Breast epithelium (tissue), 4 donors: ENCODE measurements at regions not wholly inside any gene's neighbourhood (a gene's known extent, or its start where the extent isn't known, plus 50 kb on each side); places are given as distances from the start of the nearest gene placed in this dataset.

Experiments used
- DNase-seq, 2 donors: peaks; one replicate each; pipeline ENCODE4 v3.0.0-alpha.2; 2019; ENCODE audit warnings: low spot score in 2 of 2
- H3K27ac ChIP-seq, 2 donors: fragments of 200-600 bp; sonication (generic) in 1 of 2; one replicate each; pipeline ENCODE4 v1.5.1; 2016 to 2019; ENCODE audit warnings: mild to moderate bottlenecking in 1 of 2
- H3K27me3 ChIP-seq, 2 donors: fragments of 200-600 bp; sonication (generic) in 1 of 2; one replicate each; pipeline versions ENCODE4 v1.5.1 to v1.6.0; 2017 to 2019; ENCODE audit warnings: control low read depth in 1 of 2, mild to moderate bottlenecking in 1 of 2
- H3K36me3 ChIP-seq: fragments of 200-600 bp; one replicate; pipeline ENCODE4 v1.5.1; 2019
- H3K4me1 ChIP-seq, 2 donors: fragments of 200-600 bp; sonication (generic); one replicate each; pipeline ENCODE4 v1.5.1; 2016 to 2019; ENCODE audit warnings: control low read depth in 1 of 2
- H3K4me3 ChIP-seq, 3 donors: fragments of 200-600 bp; sonication (generic); 1 replicate in 2 of 3; 2 replicates in 1 of 3; pipeline ENCODE4 v1.5.1; 2016 to 2019; ENCODE audit warnings: mild to moderate bottlenecking in 3 of 3, moderate library complexity in 2 of 3
- H3K9me3 ChIP-seq, 2 donors: fragments of 200-600 bp; sonication (generic) in 1 of 2; one replicate each; pipeline ENCODE4 v1.5.1; 2016 to 2019; ENCODE audit warnings: control low read depth in 1 of 2
- POLR2A ChIP-seq: fragments of 450-650 bp; IDR thresholded peaks from one replicate; pipeline ENCODE4 v1.6.1; 2016; ENCODE audit warnings: antibody characterized with exemption, mild to moderate bottlenecking, moderate library complexity
- POLR2AphosphoS5 ChIP-seq, 3 donors: sonication (generic); formaldehyde crosslinking; IDR thresholded peaks; one replicate each; pipeline ENCODE4 v1.6.1; 2017; ENCODE audit warnings: antibody characterized with exemption in 3 of 3
- intact Hi-C: fragments of 100-400 bp; cut with DNase I; formaldehyde crosslinking; loops from one replicate; pipeline ENCODE4 v1.15.1; 2023; ENCODE audit warnings: low total_unique reads
- TF ChIP-seq, protein P1 (sequence below), 3 donors: fragments of 450-650 bp; IDR thresholded peaks; one replicate each; pipeline ENCODE4 v1.5.1; 2016 to 2017; ENCODE audit warnings: antibody characterized with exemption in 3 of 3, mild to moderate bottlenecking in 3 of 3, moderate library complexity in 3 of 3

DNA sequence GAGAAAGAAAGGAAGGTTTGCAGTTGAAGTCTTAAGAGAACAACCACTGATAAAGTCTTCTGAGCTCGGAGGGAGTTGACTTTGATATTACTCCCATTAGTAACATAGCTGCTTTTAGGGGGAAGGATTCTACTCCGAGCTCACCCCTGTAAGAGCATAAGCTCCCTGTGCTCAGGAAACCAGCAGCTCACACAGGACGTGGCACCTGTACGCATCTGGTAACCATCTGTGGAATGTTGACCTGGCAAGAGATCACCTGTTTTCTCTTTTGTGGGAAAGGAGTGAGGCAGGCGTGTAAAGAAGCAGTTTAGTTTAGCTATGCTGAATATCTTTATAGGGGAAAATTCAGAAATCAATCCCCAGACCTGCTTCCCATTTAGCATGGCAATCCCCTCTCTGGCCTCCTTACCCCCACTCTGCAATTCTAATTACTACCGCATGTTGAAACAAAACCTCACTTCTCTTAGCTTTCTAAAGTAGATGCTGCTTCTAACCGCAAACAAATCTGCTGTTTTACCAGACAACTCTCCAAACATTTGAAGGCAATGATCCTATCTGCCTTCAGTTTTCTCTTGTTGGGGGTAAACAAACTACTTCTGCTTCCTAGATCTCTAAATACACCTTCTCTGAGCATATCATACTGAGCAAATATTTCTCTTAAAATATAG lies 121.8 kb upstream of the KCNK1 start:
- H3K4me1 ChIP-seq: no peaks in the 10 kb centered on the region
- intact Hi-C loops: no loop called here
- H3K27me3 ChIP-seq: no peaks in the 10 kb centered on the region
- H3K27ac ChIP-seq: no peak overlapping the region
- H3K4me3 ChIP-seq: no peak overlapping the region
- H3K36me3 ChIP-seq: no peaks in the 10 kb centered on the region
- DNase-seq: no peak
- no peaks in the 10 kb centered on the region for H3K9me3 ChIP-seq
- TF ChIP-seq POLR2A: no peak
- TF ChIP-seq, protein P1, sequence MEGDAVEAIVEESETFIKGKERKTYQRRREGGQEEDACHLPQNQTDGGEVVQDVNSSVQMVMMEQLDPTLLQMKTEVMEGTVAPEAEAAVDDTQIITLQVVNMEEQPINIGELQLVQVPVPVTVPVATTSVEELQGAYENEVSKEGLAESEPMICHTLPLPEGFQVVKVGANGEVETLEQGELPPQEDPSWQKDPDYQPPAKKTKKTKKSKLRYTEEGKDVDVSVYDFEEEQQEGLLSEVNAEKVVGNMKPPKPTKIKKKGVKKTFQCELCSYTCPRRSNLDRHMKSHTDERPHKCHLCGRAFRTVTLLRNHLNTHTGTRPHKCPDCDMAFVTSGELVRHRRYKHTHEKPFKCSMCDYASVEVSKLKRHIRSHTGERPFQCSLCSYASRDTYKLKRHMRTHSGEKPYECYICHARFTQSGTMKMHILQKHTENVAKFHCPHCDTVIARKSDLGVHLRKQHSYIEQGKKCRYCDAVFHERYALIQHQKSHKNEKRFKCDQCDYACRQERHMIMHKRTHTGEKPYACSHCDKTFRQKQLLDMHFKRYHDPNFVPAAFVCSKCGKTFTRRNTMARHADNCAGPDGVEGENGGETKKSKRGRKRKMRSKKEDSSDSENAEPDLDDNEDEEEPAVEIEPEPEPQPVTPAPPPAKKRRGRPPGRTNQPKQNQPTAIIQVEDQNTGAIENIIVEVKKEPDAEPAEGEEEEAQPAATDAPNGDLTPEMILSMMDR (IDR thresholded peaks at IDR 0.05): no peak
- TF ChIP-seq POLR2AphosphoS5 (IDR thresholded peaks at IDR 0.05): no peak

DNA sequence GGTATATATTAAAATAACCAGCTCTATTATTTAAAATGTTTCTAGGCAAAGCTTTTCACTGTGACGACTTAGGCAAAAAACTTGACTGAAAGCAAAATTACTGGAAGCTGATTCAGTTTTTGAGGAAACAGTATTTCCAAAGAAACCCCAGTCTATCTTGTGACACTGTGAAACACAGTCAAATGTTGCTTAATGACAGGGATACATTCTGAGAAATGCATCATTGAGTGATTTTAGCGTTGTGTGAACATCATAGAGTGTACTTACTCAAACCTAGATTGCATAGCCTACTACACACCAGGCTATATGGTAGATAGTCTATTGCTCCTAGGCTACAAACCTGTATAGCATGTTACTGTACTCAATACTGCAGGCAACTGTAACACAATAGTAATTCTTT lies 116.9 kb upstream of the KCNK1 start:
- Histone ChIP-seq H3K4me3 (no peak overlapping the region), H3K4me1 (no peaks in the 10 kb centered on the region), H3K27ac (no peak overlapping the region), H3K9me3 (no peaks in the 10 kb centered on the region), H3K27me3 (peaks cover 0 to 4% of the 10 kb centered on the region in 2 donors), H3K36me3 (no peaks in the 10 kb centered on the region)
- intact Hi-C loops: no loop called here
- TF ChIP-seq POLR2A (no peak), POLR2AphosphoS5 (IDR thresholded peaks at IDR 0.05) (no peak)
- TF ChIP-seq, protein P1 (IDR thresholded peaks at IDR 0.05): no peak
- no peak for DNase-seq

DNA sequence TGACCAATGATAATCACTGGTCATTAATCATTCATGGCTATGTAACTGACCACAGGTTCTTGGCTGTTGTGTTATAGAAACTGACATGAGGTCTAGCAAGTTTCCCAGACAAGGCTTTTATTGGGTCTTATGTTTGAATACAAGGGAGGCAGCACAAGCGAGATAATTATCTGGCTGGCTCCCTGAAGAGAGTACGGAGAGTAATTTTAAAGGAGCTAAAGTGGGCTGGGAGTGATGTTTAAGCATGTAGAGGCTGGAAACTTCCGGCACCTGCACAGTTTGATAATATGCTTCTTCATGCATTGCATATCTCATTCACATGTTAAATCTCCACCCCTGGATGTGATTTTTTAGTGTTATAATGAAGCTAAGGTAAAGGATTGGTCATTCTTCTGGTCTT lies 116.2 kb upstream of the KCNK1 start:
- no peaks in the 10 kb centered on the region for H3K4me1 ChIP-seq
- intact Hi-C loops: no loop called here
- H3K27me3 ChIP-seq: peaks cover 0 to 4% of the 10 kb centered on the region in 2 donors
- H3K9me3 ChIP-seq: no peaks in the 10 kb centered on the region
- no peak for DNase-seq
- H3K27ac ChIP-seq: no peak overlapping the region
- no peaks in the 10 kb centered on the region for H3K36me3 ChIP-seq
- no peak overlapping the region for H3K4me3 ChIP-seq
- TF ChIP-seq POLR2AphosphoS5 (IDR thresholded peaks at IDR 0.05) (no peak), POLR2A (no peak)
- TF ChIP-seq, protein P1 (IDR thresholded peaks at IDR 0.05): no peak

DNA sequence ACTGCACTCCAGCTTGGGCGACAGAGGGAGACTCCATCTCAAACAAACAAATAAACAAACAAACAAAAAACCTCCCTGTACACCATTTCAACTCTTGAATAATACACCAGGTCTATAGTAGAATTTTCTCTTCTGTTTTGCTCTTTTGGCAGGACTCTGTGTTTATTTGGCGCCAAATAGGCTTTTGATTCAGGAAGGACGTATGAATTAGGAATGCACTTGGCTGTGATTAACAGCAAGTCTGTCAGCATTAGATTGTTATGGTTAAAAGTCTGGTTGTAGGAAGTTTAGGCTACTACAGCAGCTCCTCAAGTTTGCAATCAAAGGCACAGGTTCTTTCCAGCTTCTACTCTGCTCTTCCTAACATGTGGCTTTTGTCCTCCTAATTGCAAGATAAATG lies 113.8 kb upstream of the KCNK1 start:
- no peak for TF ChIP-seq POLR2AphosphoS5 (IDR thresholded peaks at IDR 0.05)
- TF ChIP-seq, protein P1 (IDR thresholded peaks at IDR 0.05): no peak
- TF ChIP-seq POLR2A: no peak
- no peak for DNase-seq
- H3K4me1 ChIP-seq: no peaks in the 10 kb centered on the region
- H3K36me3 ChIP-seq: no peaks in the 10 kb centered on the region
- intact Hi-C loops: no loop called here
- H3K9me3 ChIP-seq: no peaks in the 10 kb centered on the region
- no peak overlapping the region for H3K27ac ChIP-seq
- H3K27me3 ChIP-seq: peaks cover 0 to 4% of the 10 kb centered on the region in 2 donors
- no peak overlapping the region for H3K4me3 ChIP-seq

DNA sequence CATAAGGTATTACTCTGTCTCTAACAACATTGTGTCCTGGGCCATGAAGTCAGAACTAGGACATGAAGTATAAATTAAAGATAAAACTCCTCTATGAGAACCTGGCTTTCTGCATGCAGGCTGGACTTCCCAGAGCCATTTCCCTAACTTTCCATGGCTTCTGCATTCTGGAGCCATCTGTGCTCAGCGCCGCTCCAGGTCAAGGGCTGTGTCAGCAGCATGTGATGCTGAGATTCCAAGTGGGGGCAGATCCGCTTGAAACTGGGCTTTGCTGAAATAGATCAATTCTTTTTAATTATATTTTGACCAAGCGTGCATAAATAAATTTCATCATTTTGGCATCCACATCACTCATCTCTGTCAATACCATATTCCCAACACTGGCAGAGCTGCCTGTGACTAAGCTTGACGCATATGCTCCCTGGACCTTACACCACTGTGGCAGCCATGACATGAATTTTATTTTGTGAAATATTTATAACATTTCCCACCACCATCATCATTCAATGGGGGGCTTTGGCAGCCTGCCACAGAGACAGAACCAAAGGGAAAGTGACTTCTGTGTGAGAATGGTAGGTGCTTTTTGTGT lies 110.4 kb upstream of the KCNK1 start:
- Histone ChIP-seq H3K9me3 (no peaks in the 10 kb centered on the region), H3K36me3 (no peaks in the 10 kb centered on the region), H3K27ac (no peak overlapping the region), H3K27me3 (no peaks in the 10 kb centered on the region), H3K4me1 (no peaks in the 10 kb centered on the region), H3K4me3 (no peak overlapping the region)
- DNase-seq: no peak
- intact Hi-C loops: no loop called here
- TF ChIP-seq POLR2A (no peak), POLR2AphosphoS5 (IDR thresholded peaks at IDR 0.05) (no peak)
- TF ChIP-seq, protein P1 (IDR thresholded peaks at IDR 0.05): no peak
